ENCODE measurements at regions not wholly inside any gene's neighbourhood (a gene's known extent, or its start where the extent isn't known, plus 50 kb on each side); places are given as distances from the start of the nearest gene placed in this dataset.

- TF ChIP-seq, protein P1, sequence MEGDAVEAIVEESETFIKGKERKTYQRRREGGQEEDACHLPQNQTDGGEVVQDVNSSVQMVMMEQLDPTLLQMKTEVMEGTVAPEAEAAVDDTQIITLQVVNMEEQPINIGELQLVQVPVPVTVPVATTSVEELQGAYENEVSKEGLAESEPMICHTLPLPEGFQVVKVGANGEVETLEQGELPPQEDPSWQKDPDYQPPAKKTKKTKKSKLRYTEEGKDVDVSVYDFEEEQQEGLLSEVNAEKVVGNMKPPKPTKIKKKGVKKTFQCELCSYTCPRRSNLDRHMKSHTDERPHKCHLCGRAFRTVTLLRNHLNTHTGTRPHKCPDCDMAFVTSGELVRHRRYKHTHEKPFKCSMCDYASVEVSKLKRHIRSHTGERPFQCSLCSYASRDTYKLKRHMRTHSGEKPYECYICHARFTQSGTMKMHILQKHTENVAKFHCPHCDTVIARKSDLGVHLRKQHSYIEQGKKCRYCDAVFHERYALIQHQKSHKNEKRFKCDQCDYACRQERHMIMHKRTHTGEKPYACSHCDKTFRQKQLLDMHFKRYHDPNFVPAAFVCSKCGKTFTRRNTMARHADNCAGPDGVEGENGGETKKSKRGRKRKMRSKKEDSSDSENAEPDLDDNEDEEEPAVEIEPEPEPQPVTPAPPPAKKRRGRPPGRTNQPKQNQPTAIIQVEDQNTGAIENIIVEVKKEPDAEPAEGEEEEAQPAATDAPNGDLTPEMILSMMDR (IDR thresholded peaks at IDR 0.05) = no peak
- no peak for TF ChIP-seq POLR2A (IDR thresholded peaks at IDR 0.05)
Measured at GRCh38 chr12:127176804-127177203, 1090.2 kb upstream of the TMEM132C start.

All from adrenal gland (tissue), 5 donors.